Chondrocyte (in vitro differentiated cells): ENCODE measurements at regions not wholly inside any gene's neighbourhood (a gene's known extent, or its start where the extent isn't known, plus 50 kb on each side); places are given as distances from the start of the nearest gene placed in this dataset.

Source experiments
- DNase-seq: peaks from one replicate; pipeline ENCODE4 v3.0.0; 2021; ENCODE audit warnings: mixed read lengths, low spot score
- H3K27ac Mint-ChIP-seq: one replicate; pipeline ENCODE4 v1.8.0; 2021; ENCODE audit warnings: mild to moderate bottlenecking, moderate library complexity, mixed read lengths; ENCODE audit not compliant: unreplicated experiment
- H3K27me3 Mint-ChIP-seq: 2 replicates; pipeline ENCODE4 v1.8.0; 2021; ENCODE audit warnings: low read depth, mixed read lengths
- H3K36me3 Mint-ChIP-seq: 2 replicates; pipeline ENCODE4 v1.8.0; 2021; ENCODE audit warnings: low read depth, mixed read lengths
- H3K4me1 Mint-ChIP-seq: 2 replicates; pipeline ENCODE4 v1.8.0; 2021; ENCODE audit warnings: low read depth, mild to moderate bottlenecking, mixed read lengths
- H3K4me3 Mint-ChIP-seq: one replicate; pipeline ENCODE4 v1.8.0; 2021; ENCODE audit warnings: mild to moderate bottlenecking, moderate library complexity, mixed read lengths; ENCODE audit not compliant: unreplicated experiment
- H3K9me3 Mint-ChIP-seq: 2 replicates; pipeline ENCODE4 v1.8.0; 2021; ENCODE audit warnings: low read depth, mixed read lengths
- TF ChIP-seq, protein P1 (sequence below): fragments of 200-600 bp; sonication (generic); IDR thresholded peaks from 2 replicates; pipeline ENCODE4 v1.5.0; 2021; ENCODE audit warnings: antibody characterized with exemption, mild to moderate bottlenecking, moderate library complexity

DNA sequence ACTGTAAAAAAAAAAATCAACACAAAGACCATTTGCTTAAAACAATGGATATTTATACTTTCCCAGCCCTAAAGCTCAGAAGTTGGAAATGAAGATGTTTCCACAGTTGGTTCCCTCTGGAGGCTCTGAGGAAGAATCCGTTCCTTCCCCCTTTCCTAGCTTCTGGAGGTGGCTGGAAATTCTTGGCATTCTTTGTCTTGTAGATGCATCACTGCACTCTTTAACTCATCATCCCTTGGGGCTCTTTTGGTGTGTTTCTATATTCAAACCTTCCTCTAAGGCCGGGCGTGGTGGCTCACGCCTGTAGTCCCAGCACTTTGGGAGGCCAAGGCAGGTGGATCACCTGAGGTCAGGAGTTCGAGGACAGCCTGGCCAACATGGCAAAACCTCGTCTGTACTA is 78.7 kb downstream of the VCX3A start:
- no peak for DNase-seq
- Mint-ChIP-seq H3K4me3 (no peak overlapping the region), H3K27ac (no peak overlapping the region), H3K4me1 (peaks cover 5% of the 10 kb centered on the region), H3K36me3 (no peaks in the 10 kb centered on the region), H3K9me3 (peaks cover 17% of the 10 kb centered on the region), H3K27me3 (no peaks in the 10 kb centered on the region)
- TF ChIP-seq, protein P1, sequence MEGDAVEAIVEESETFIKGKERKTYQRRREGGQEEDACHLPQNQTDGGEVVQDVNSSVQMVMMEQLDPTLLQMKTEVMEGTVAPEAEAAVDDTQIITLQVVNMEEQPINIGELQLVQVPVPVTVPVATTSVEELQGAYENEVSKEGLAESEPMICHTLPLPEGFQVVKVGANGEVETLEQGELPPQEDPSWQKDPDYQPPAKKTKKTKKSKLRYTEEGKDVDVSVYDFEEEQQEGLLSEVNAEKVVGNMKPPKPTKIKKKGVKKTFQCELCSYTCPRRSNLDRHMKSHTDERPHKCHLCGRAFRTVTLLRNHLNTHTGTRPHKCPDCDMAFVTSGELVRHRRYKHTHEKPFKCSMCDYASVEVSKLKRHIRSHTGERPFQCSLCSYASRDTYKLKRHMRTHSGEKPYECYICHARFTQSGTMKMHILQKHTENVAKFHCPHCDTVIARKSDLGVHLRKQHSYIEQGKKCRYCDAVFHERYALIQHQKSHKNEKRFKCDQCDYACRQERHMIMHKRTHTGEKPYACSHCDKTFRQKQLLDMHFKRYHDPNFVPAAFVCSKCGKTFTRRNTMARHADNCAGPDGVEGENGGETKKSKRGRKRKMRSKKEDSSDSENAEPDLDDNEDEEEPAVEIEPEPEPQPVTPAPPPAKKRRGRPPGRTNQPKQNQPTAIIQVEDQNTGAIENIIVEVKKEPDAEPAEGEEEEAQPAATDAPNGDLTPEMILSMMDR: no peak

DNA sequence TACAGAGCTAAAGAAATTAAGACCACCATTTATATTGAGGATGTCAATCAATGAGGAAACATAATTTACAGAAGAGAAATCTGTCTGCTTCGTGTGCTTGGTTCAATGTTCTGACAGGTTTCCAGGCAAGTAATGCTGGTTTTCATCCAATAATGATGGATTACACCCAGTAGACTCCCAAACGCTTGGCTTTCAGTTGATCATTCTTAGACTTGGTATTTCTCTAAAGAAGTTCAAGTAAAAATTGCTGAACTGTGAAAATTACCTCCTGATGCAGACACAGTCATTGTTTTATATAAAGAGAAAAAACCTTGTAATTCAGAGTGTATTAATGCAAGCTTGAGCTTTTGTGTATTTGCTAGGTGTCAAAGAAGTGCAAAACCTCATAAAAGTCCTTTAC is 85.0 kb downstream of the VCX3A start:
- Mint-ChIP-seq H3K27ac (no peak overlapping the region), H3K36me3 (no peaks in the 10 kb centered on the region), H3K4me3 (no peak overlapping the region), H3K9me3 (peaks cover 10% of the 10 kb centered on the region), H3K4me1 (no peaks in the 10 kb centered on the region), H3K27me3 (no peaks in the 10 kb centered on the region)
- no peak for DNase-seq
- TF ChIP-seq, protein P1: no peak

DNA sequence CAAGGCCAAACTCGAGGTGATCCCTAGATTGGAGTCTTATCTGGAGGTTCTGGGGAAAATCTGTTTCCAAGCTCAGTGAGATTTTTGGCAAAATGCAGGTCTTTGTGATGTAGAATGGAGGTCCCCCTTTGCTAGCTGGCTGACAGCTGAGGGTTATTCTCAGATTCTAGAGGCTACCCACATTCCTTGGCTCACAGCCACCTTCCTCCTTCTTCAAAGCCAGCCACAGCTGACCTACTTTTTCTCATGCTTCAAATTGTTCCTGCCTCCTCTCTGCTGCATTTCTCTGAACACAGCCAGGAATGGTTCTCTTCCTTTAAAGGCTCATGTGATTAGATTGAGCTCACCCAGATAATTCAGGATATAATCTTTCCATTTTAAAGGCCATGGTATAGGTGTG is 86.9 kb downstream of the VCX3A start:
- Mint-ChIP-seq H3K36me3 (no peaks in the 10 kb centered on the region), H3K4me3 (no peak overlapping the region), H3K27me3 (no peaks in the 10 kb centered on the region), H3K4me1 (no peaks in the 10 kb centered on the region), H3K27ac (no peak overlapping the region), H3K9me3 (peaks cover 13% of the 10 kb centered on the region)
- no peak for DNase-seq
- TF ChIP-seq, protein P1: no peak

DNA sequence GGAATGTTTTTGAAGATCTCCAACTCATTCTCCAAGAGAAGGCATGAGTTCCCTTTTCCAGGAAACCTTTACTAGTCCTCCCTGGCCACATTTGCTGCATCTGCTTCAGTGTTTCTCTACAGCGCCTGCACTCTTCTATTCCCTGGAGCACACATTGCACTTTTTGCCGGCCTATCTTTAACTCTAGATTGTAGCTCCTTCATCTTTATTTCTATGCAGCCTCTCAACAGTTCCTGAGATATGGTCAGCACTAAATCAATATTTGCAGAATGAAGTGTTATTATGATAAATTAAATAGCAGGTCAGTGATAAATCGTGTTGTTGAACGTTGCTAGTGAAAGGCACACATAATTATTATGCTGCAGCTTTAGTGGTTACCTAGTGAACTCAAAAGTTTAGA is 88.3 kb downstream of the VCX3A start:
- Mint-ChIP-seq H3K4me3 (no peak overlapping the region), H3K27me3 (no peaks in the 10 kb centered on the region), H3K4me1 (no peaks in the 10 kb centered on the region), H3K36me3 (no peaks in the 10 kb centered on the region), H3K27ac (no peak overlapping the region), H3K9me3 (peaks cover 11% of the 10 kb centered on the region)
- TF ChIP-seq, protein P1: no peak
- DNase-seq: no peak

DNA sequence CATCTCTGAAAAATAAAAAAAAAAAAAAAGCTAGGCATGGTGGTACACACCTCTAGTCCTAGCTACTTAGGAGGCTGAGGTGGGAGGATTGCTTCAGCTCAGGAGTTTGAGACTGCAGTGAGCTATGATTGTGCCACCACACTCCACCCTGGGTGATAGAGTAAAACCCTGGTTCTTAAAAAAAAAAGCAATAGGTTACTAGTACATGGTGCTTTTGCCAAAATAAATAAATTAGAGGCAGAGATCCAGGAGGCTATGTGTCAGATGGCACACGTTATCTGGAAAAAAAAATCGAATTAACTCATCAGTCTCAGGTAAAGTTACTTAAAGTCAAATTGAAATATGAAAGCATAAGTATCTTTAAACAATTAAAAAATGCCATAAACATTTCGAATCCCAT is 94.3 kb downstream of the VCX3A start:
- TF ChIP-seq, protein P1: no peak
- peaks cover 7% of the 10 kb centered on the region for H3K9me3 Mint-ChIP-seq
- no peaks in the 10 kb centered on the region for H3K27me3 Mint-ChIP-seq
- no peak overlapping the region for H3K4me3 Mint-ChIP-seq
- no peaks in the 10 kb centered on the region for H3K4me1 Mint-ChIP-seq
- H3K36me3 Mint-ChIP-seq: no peaks in the 10 kb centered on the region
- no peak overlapping the region for H3K27ac Mint-ChIP-seq
- DNase-seq: no peak
